Spleen (tissue), 11 donors: ENCODE measurements at regions not wholly inside any gene's neighbourhood (a gene's known extent, or its start where the extent isn't known, plus 50 kb on each side); places are given as distances from the start of the nearest gene placed in this dataset.

Experiments used
- DNase-seq: peaks from one replicate; pipeline ENCODE4 v3.0.0-alpha.2; 2020
- H3K27ac ChIP-seq, 8 donors: fragments of 200-600 bp; sonication (generic) in 7 of 8; 1 replicate in 4 of 8; 2 replicates in 4 of 8; pipeline versions ENCODE4 v1.5.0 to v1.8.0; 2016 to 2021; ENCODE audit warnings: inconsistent platforms in 4 of 8, mild to moderate bottlenecking in 4 of 8, moderate library complexity in 1 of 8
- H3K27me3 ChIP-seq, 7 donors: fragments of 200-600 bp; sonication (generic) in 6 of 7; replicated peaks in 1 of 7; 1 replicate in 4 of 7; 2 replicates in 3 of 7; pipeline versions ENCODE4 v1.5.0 to v1.8.0; 2016 to 2021; ENCODE audit warnings: inconsistent platforms in 3 of 7, mild to moderate bottlenecking in 1 of 7
- H3K36me3 ChIP-seq, 6 donors: fragments of 200-600 bp; sonication (generic) in 5 of 6; 1 replicate in 4 of 6; 2 replicates in 2 of 6; pipeline versions ENCODE4 v1.5.0 to v1.8.0; 2016 to 2021; ENCODE audit warnings: inconsistent platforms in 2 of 6
- H3K4me1 ChIP-seq, 6 donors: fragments of 200-600 bp; sonication (generic) in 5 of 6; 1 replicate in 3 of 6; 2 replicates in 3 of 6; pipeline versions ENCODE4 v1.5.0 to v1.8.0; 2016 to 2021; ENCODE audit warnings: inconsistent platforms in 3 of 6
- H3K4me3 ChIP-seq, 8 donors: fragments of 200-600 bp; sonication (generic) in 7 of 8; 1 replicate in 4 of 8; 2 replicates in 4 of 8; pipeline versions ENCODE4 v1.5.0 to v1.8.0; 2016 to 2021; ENCODE audit warnings: inconsistent platforms in 4 of 8, mild to moderate bottlenecking in 4 of 8, moderate library complexity in 2 of 8
- H3K9me3 ChIP-seq, 8 donors: fragments of 200-600 bp; sonication (generic) in 7 of 8; 1 replicate in 4 of 8; 2 replicates in 4 of 8; pipeline versions ENCODE4 v1.5.0 to v1.8.0; 2016 to 2021; ENCODE audit warnings: inconsistent platforms in 4 of 8
- POLR2A ChIP-seq, 3 donors: fragments of 450-650 bp; IDR thresholded peaks; one replicate each; pipeline ENCODE4 v1.5.1; 2017; ENCODE audit warnings: antibody characterized with exemption in 3 of 3, mild to moderate bottlenecking in 1 of 3
- POLR2AphosphoS5 ChIP-seq, 3 donors: sonication (generic); formaldehyde crosslinking; IDR thresholded peaks; one replicate each; pipeline ENCODE4 v1.5.1; 2017; ENCODE audit warnings: antibody characterized with exemption in 3 of 3
- whole genome bisulfite sequencing, 5 donors: extraction: QIAGEN DNeasy Blood & Tissue Kit in 3 of 5; methylation state at CpG; one replicate each; pipeline versions ENCODE4 v1.1.5 to v1.1.7; 2013 to 2018; 5-methylcytosine and 5-hydroxymethylcytosine counted together
- intact Hi-C: fragments of 100-400 bp; cut with DNase I; formaldehyde crosslinking; loops from one replicate; pipeline ENCODE4 v1.15.0; 2023; ENCODE audit warnings: low total_unique reads
- TF ChIP-seq, protein P1 (sequence below), 11 experiments: fragments of 200-600 bp in 7 of 11; fragments of 450-650 bp in 4 of 11; sonication (generic) in 4 of 11; IDR thresholded peaks in 8 of 11; conservative IDR thresholded peaks in 3 of 11; 1 replicate in 7 of 11; 2 replicates in 4 of 11; pipeline versions ENCODE4 v1.4.0 to v1.8.0; 2016 to 2021; ENCODE audit warnings: antibody characterized with exemption in 11 of 11, inconsistent platforms in 4 of 11, mild to moderate bottlenecking in 1 of 11
- donor health status: healthy with polysubstance abuse.
- donor health status: DM: no; HTN: no; CAD: no; lungs with moderate emphysema.
- donor health status: DM: no; HTN: no; CAD: no.
- donor health status: Bipolar disorder and iron deficiency.
- donor health status: healthy.
- donor health status: DM: no; HTN: no; CAD: no.
- donor health status: DM: yes; HTN: yes; CAD: no.

DNA sequence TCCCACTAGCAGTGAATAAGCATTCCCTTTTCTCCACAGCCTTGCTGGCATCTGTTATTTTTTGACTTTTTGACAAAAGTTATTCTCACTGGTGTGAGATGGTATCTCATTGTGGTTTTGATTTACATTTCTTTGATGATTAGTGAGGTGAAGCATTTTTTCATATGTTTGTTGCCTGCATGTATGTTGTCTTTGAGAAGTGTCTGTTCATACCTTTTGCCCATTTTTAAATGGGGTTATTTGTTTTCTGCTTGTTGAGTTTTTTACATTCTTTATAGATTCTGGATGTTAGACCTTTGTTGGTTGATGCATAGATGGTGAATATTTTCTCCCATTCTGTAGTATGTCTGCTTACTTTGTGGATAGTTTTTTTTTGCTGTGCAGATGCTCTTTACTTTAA is 171.7 kb downstream of the SREK1 start:
- Histone ChIP-seq H3K4me3 (no peak overlapping the region), H3K9me3 (peaks cover 0 to 18% (median 14%) of the 10 kb centered on the region in 8 donors), H3K36me3 (no peaks in the 10 kb centered on the region), H3K27ac (no peak overlapping the region), H3K27me3 (peaks cover 0 to 7% (median 0%) of the 10 kb centered on the region in 7 donors), H3K4me1 (no peaks in the 10 kb centered on the region)
- TF ChIP-seq, protein P1, sequence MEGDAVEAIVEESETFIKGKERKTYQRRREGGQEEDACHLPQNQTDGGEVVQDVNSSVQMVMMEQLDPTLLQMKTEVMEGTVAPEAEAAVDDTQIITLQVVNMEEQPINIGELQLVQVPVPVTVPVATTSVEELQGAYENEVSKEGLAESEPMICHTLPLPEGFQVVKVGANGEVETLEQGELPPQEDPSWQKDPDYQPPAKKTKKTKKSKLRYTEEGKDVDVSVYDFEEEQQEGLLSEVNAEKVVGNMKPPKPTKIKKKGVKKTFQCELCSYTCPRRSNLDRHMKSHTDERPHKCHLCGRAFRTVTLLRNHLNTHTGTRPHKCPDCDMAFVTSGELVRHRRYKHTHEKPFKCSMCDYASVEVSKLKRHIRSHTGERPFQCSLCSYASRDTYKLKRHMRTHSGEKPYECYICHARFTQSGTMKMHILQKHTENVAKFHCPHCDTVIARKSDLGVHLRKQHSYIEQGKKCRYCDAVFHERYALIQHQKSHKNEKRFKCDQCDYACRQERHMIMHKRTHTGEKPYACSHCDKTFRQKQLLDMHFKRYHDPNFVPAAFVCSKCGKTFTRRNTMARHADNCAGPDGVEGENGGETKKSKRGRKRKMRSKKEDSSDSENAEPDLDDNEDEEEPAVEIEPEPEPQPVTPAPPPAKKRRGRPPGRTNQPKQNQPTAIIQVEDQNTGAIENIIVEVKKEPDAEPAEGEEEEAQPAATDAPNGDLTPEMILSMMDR (IDR thresholded peaks at IDR 0.05 in 8 of 11, conservative IDR thresholded peaks at IDR 0.05 in 3 of 11): no peak
- TF ChIP-seq POLR2AphosphoS5 (IDR thresholded peaks at IDR 0.05) (no peak), POLR2A (IDR thresholded peaks at IDR 0.05) (no peak)
- DNase-seq: no peak
- intact Hi-C loops: no loop called here

DNA sequence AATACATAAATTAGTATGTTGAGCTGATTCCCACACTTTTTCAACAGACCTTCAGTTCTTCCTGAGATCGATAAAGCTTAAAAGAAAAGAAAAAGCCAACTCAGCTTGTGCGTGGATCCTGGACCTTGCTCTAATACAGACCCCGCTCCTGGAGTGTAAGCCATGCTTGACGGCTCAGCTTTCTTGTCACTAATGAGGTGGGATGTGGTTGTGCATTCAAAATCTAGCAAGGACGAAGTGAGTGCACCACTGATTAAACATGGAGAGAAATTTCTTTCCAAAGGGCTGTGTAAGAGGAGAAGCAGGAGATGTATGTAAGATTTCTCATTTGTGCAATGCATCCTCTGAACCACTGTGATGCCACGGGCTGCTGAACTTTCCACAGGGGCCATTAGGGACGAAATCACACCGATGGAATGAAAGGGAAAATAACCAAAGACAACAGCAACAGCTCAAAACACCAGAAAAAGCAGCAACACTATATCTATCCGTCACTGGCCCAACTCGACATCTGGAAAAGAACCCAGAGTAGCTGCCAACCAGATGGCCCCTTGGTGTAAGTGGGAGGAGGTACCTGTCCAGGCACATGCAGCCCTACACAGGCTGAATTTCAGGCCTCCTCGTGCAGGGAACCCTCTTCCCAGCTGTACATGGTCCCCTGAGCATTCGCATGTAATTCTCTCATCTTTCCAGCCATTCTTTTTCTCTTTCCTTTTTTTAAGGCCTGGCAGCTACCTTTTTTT is 178.9 kb downstream of the SREK1 start:
- no peak overlapping the region for H3K27ac ChIP-seq
- no peak overlapping the region for H3K4me3 ChIP-seq
- no peaks in the 10 kb centered on the region for H3K4me1 ChIP-seq
- H3K36me3 ChIP-seq: no peaks in the 10 kb centered on the region
- no peaks in the 10 kb centered on the region for H3K9me3 ChIP-seq
- H3K27me3 ChIP-seq: peaks cover 0 to 13% (median 0%) of the 10 kb centered on the region in 7 donors
- intact Hi-C loops: no loop called here
- DNase-seq: no peak
- 81 to 94% (median 87%) methylated on average over 12 of the region's 12 CpGs for WGBS, 5 donors
- TF ChIP-seq, protein P1 (IDR thresholded peaks at IDR 0.05 in 8 of 11, conservative IDR thresholded peaks at IDR 0.05 in 3 of 11): no peak
- TF ChIP-seq POLR2A (IDR thresholded peaks at IDR 0.05) (no peak), POLR2AphosphoS5 (IDR thresholded peaks at IDR 0.05) (no peak)

DNA sequence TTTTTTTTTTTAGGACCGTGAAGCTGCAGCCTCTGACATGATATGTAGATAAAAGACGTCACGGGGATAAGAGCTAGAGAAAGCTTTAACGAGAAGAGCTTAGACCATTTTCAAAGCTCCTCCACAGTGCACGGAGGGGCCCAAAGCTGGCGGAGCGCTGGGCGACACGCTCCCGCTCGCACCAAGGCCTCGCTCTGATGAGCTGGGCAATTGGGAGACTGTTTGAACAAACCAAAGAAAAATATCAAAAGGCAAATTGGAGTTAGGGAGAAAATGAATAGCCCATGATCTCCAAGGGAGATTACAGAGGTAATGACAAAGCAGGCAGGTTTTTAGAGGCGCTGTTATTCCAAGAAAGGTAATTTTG is 179.4 kb downstream of the SREK1 start:
- 84 to 89% (median 88%) methylated on average over 13 of the region's 13 CpGs for WGBS, 5 donors
- DNase-seq: no peak
- intact Hi-C loops: no loop called here

DNA sequence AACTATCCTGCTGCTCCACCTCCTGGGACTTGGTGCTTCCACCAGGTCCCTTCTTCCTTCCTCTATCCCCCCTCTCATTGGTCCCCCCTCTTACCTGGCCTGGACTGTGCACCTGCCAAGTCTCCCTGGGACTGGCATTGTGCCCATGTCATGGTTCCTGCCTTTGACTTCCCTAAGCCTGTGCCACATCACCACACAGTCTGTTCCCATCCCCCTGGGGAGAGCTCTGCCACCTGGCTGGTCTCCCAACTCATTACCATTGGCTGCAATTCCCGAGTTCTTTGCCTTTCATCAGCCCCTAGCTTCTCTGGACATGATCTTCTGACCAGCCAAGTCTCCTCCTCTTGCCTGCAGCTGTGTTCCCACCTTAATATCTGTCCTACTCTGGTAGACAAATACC is 180.3 kb downstream of the SREK1 start:
- 41 to 77% (median 50%) methylated on average over 1 of the region's 1 CpG for WGBS, 5 donors
- Histone ChIP-seq H3K36me3 (no peaks in the 10 kb centered on the region), H3K4me1 (no peaks in the 10 kb centered on the region), H3K27ac (no peak overlapping the region), H3K9me3 (no peaks in the 10 kb centered on the region), H3K27me3 (peaks cover 0 to 11% (median 0%) of the 10 kb centered on the region in 7 donors), H3K4me3 (no peak overlapping the region)
- intact Hi-C loops: no loop called here
- no peak for DNase-seq
- TF ChIP-seq, protein P1 (IDR thresholded peaks at IDR 0.05 in 8 of 11, conservative IDR thresholded peaks at IDR 0.05 in 3 of 11): no peak
- TF ChIP-seq POLR2AphosphoS5 (IDR thresholded peaks at IDR 0.05) (no peak), POLR2A (IDR thresholded peaks at IDR 0.05) (no peak)

More for the DNA sequence above, 179.4 kb downstream of the SREK1 start:
- Histone ChIP-seq H3K4me1 (no peaks in the 10 kb centered on the region), H3K36me3 (no peaks in the 10 kb centered on the region), H3K4me3 (no peak overlapping the region), H3K27me3 (peaks cover 0 to 13% (median 0%) of the 10 kb centered on the region in 7 donors), H3K27ac (no peak overlapping the region), H3K9me3 (no peaks in the 10 kb centered on the region)
- TF ChIP-seq POLR2A (IDR thresholded peaks at IDR 0.05) (no peak), POLR2AphosphoS5 (IDR thresholded peaks at IDR 0.05) (no peak)
- TF ChIP-seq, protein P1 (IDR thresholded peaks at IDR 0.05 in 8 of 11, conservative IDR thresholded peaks at IDR 0.05 in 3 of 11): no peak
